AG09309 (cell line): ENCODE measurements at regions not wholly inside any gene's neighbourhood (a gene's known extent, or its start where the extent isn't known, plus 50 kb on each side); places are given as distances from the start of the nearest gene placed in this dataset.

ENCODE experiments used
- DNase-seq: peaks from one replicate; pipeline ENCODE4 v3.0.0-alpha.2; 2010; ENCODE audit warnings: low read depth
- H3K4me3 ChIP-seq: 2 replicates; pipeline ENCODE4 v1.5.1; 2011; ENCODE audit warnings: mild to moderate bottlenecking, low read depth, low read length, moderate library complexity; ENCODE audit not compliant: control insufficient read depth
- CTCF ChIP-seq: IDR thresholded peaks from 2 replicates; pipeline ENCODE4 v1.5.1; 2011; ENCODE audit warnings: mild to moderate bottlenecking, low read depth, low read length, inconsistent platforms; ENCODE audit not compliant: insufficient read depth, control insufficient read depth; ENCODE audit errors: missing control alignments

- no peak overlapping the region for H3K4me3 ChIP-seq
- DNase-seq = no peak
- no peak for TF ChIP-seq CTCF
Observed at GRCh38 chr3:18054625-18055024, 312.2 kb upstream of the TBC1D5 start.

GRCh38 chr3:18051306-18051705 is 308.9 kb upstream of the TBC1D5 start:
- TF ChIP-seq CTCF = no peak
- no peak for DNase-seq
- no peak overlapping the region for H3K4me3 ChIP-seq

- no peak for DNase-seq
- TF ChIP-seq CTCF = no peak
- H3K4me3 ChIP-seq = no peak overlapping the region
Observed at GRCh38 chr3:18049096-18049495, 306.7 kb upstream of the TBC1D5 start.

- no peak for DNase-seq
- no peak for TF ChIP-seq CTCF
- H3K4me3 ChIP-seq = no peak overlapping the region
Observed at GRCh38 chr3:18047052-18047451, 304.6 kb upstream of the TBC1D5 start.

- no peak for TF ChIP-seq CTCF
- no peak overlapping the region for H3K4me3 ChIP-seq
- peak; percentile 87 for DNase-seq
Observed at GRCh38 chr3:18046131-18046915, 303.9 kb upstream of the TBC1D5 start.

GRCh38 chr3:18044971-18045880 is 302.8 kb upstream of the TBC1D5 start:
- H3K4me3 ChIP-seq = no peak overlapping the region
- no peak for DNase-seq
- TF ChIP-seq CTCF = no peak
